ENCODE measurements at regions not wholly inside any gene's neighbourhood (a gene's known extent, or its start where the extent isn't known, plus 50 kb on each side); places are given as distances from the start of the nearest gene placed in this dataset.

- no peak for TF ChIP-seq USF2 (IDR thresholded peaks at IDR 0.05; ENCODE audit: low read depth, low read length)
- no peak for TF ChIP-seq CHD1 (IDR thresholded peaks at IDR 0.05; ENCODE audit: low read depth, low read length)
- no peak for TF ChIP-seq SMC3 (IDR thresholded peaks at IDR 0.05; ENCODE audit: low read depth, low read length)
- no peak for TF ChIP-seq POLR2A (IDR thresholded peaks at IDR 0.05; ENCODE audit: low read depth, low read length)
- TF ChIP-seq MAFK (IDR thresholded peaks at IDR 0.05; ENCODE audit: low read depth, low read length), result no peak
- no peak for TF ChIP-seq NFE2L2 (IDR thresholded peaks at IDR 0.05; ENCODE audit: low read depth, low read length)
- no peak for TF ChIP-seq CEBPB (IDR thresholded peaks at IDR 0.05; ENCODE audit: low read depth, low read length)
- TF ChIP-seq CTCF (conservative IDR thresholded peaks at IDR 0.05; ENCODE audit: low read depth, low read length), result no peak
- no peak for TF ChIP-seq ELK1 (IDR thresholded peaks at IDR 0.05; ENCODE audit: borderline replicate concordance, low read depth, low read length)
- TF ChIP-seq FOS (IDR thresholded peaks at IDR 0.05; ENCODE audit: low read depth, low read length), result no peak
- TF ChIP-seq MAZ (IDR thresholded peaks at IDR 0.05; ENCODE audit: borderline replicate concordance, low read depth, low read length), result no peak
- TF ChIP-seq RCOR1 (IDR thresholded peaks at IDR 0.05; ENCODE audit: insufficient replicate concordance, low read length), result no peak
- no peak for TF ChIP-seq BHLHE40 (IDR thresholded peaks at IDR 0.05; ENCODE audit: low read depth, low read length)
- no peak for TF ChIP-seq MXI1 (IDR thresholded peaks at IDR 0.05; ENCODE audit: borderline replicate concordance, low read depth, low read length)
- no peak for TF ChIP-seq RAD21 (IDR thresholded peaks at IDR 0.05; ENCODE audit: low read length)
- dilution Hi-C loops (cut with HindIII; ENCODE audit: low sequenced_read_pairs, unreplicated experiment), result no loop called here
- intact Hi-C loops (cut with micrococcal nuclease), result no loop called here
Observed at GRCh38 chr5:97281257-97281656, 98.2 kb upstream of the RIOK2 start.

More at GRCh38 chr5:97281257-97281656, 98.2 kb upstream of the RIOK2 start:
- Histone ChIP-seq H2BK5ac (ENCODE audit: low read depth, low read length, poor library complexity, severe bottlenecking) (no peak overlapping the region), H3K4me2 (ENCODE audit: low read depth, low read length) (no peak overlapping the region), H3K27me3 (ENCODE audit: control insufficient read depth, insufficient read depth, low read length) (no peaks in the 10 kb centered on the region), H3K4me3 (ENCODE audit: insufficient read depth, low read depth, low read length) (no peak overlapping the region), H3K9me1 (ENCODE audit: insufficient read depth, low read length) (no peaks in the 10 kb centered on the region), H4K20me1 (ENCODE audit: insufficient read depth, low read length) (no peaks in the 10 kb centered on the region), H3K79me1 (ENCODE audit: low read depth in 1 of 2, low read length in 2 of 2) (no peaks in the 10 kb centered on the region), H2BK120ac (ENCODE audit: low read depth, low read length) (no peak overlapping the region), H4K8ac (ENCODE audit: low read depth in 2 of 2, low read length in 2 of 2) (no peak overlapping the region), H2BK15ac (ENCODE audit: low read depth, low read length) (no peak overlapping the region), H3K9ac (ENCODE audit: low read depth, low read length) (no peak overlapping the region), H3K27ac (ENCODE audit: insufficient read depth, low read length) (no peak overlapping the region), H3K56ac (ENCODE audit: extremely low read depth, insufficient read depth, low read length) (no peak overlapping the region), H2AK5ac (ENCODE audit: low read depth, low read length) (no peak overlapping the region), H4K91ac (ENCODE audit: insufficient read depth, low read depth, low read length) (no peak overlapping the region), H3K18ac (ENCODE audit: low read depth, low read length) (no peak overlapping the region), H2AFZ (replicated peaks; ENCODE audit: low read length, poor library complexity) (no peak overlapping the region), H3K23ac (ENCODE audit: low read depth, low read length) (no peak overlapping the region), H3K36me3 (ENCODE audit: control insufficient read depth, insufficient read depth, low read length) (no peaks in the 10 kb centered on the region), H2BK20ac (ENCODE audit: low read depth, low read length) (no peak overlapping the region), H2AK9ac (replicated peaks; ENCODE audit: low read depth, low read length, poor library complexity) (no peak overlapping the region), H3K4ac (ENCODE audit: low read depth, low read length) (no peak overlapping the region), H4K5ac (ENCODE audit: low read depth, low read length) (no peak overlapping the region), H3K14ac (replicated peaks; ENCODE audit: low read depth, low read length) (no peak overlapping the region), H3K4me1 (ENCODE audit: control insufficient read depth, insufficient read depth, low read length) (no peaks in the 10 kb centered on the region), H3K9me3 (ENCODE audit: control insufficient read depth, insufficient read depth, low read length) (no peaks in the 10 kb centered on the region)
- POLR2A ChIA-PET (ENCODE audit: unreplicated experiment), result no interaction called here
- CTCF ChIA-PET, result interaction anchor here (0.7 kb wide), 1 partner anchor 198 kb away, joined by 5 read pairs; no protein-coding TSS in a partner anchor
- DNase-seq (no peak), ATAC-seq (ENCODE audit: low read depth) (no peak)
- BruUV-seq (replicated peaks), result no TSS peak
- no CpG with 5 or more reads among the region's 7 CpGs for WGBS, 2 experiments (ENCODE audit: extremely low coverage in 2 of 2, insufficient read length in 1 of 2)
- in situ Hi-C loops (cut with MboI; ENCODE audit: low sequenced_read_pairs), result no loop called here
